ENCODE measurements at regions not wholly inside any gene's neighbourhood (a gene's known extent, or its start where the extent isn't known, plus 50 kb on each side); places are given as distances from the start of the nearest gene placed in this dataset.
"Not testable (repeated sequence)": the region's sequence is repeated elsewhere in the genome, so short reads cannot be mapped to it uniquely, and the experiment has no call there.

DNA sequence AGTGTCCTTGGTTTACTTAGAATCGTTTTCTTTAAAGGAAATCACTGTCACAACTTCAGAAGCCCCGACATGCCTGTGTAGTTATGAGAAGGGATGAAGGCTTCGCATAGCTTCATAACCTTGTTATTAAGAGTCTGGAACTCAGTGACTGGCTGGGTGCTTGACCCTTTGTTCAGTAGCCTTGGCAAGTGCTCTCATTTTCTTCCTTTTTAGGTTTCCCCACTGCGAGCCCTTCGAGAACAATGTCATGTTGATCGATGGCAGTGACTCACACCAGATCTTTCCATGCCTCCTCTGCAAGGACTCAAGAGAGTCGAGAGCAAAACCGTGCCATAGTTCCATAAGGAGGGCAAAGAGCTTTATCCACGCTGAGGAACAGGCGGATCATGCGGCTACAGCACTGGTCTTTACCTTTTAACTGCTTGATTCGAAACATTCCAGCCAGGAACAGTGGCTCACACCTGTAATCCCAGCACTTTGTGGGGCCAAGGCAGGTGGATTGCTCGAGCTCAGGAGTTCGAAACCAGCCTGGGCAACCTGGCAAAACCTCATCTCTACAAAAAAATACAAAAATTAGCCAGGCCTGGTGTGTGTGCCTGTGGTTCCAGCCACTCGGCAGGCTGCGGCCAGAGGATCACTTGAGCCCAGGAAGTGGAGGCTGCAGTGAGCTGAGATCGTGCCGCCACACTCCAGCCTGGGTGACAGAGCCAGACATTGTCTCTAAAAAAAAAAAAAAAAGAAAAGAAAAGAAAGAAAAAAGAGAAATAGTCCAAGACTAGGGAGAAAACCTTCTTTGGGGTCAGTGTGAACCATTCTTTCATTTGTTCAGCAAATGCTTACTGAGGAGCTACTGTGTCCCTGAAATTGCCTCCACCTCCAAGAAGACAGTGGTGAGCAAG is 95.4 kb upstream of the ERRFI1 start:
- Histone ChIP-seq H3K4me3 (peak overlapping the region; percentile 1 to 49), H3K4me1 (peaks cover 26 to 61% of the 10 kb centered on the region in 2 donors), H3K36me3 (no peaks in the 10 kb centered on the region), H3K27ac (peak overlapping the region; percentile 95 to 96), H3K9me3 (no peaks in the 10 kb centered on the region), H3K27me3 (no peaks in the 10 kb centered on the region)
- intact Hi-C loops (cut with DNase I): loop anchor here (1.0 to 2.0 kb wide), 5 partner anchors 12 to 94 kb away; no protein-coding TSS in a partner anchor
- DNase-seq (ENCODE audit: low spot score in 2 of 2): peak; percentile 67 to 95
- TF ChIP-seq, protein P1, sequence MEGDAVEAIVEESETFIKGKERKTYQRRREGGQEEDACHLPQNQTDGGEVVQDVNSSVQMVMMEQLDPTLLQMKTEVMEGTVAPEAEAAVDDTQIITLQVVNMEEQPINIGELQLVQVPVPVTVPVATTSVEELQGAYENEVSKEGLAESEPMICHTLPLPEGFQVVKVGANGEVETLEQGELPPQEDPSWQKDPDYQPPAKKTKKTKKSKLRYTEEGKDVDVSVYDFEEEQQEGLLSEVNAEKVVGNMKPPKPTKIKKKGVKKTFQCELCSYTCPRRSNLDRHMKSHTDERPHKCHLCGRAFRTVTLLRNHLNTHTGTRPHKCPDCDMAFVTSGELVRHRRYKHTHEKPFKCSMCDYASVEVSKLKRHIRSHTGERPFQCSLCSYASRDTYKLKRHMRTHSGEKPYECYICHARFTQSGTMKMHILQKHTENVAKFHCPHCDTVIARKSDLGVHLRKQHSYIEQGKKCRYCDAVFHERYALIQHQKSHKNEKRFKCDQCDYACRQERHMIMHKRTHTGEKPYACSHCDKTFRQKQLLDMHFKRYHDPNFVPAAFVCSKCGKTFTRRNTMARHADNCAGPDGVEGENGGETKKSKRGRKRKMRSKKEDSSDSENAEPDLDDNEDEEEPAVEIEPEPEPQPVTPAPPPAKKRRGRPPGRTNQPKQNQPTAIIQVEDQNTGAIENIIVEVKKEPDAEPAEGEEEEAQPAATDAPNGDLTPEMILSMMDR (IDR thresholded peaks at IDR 0.05): no peak

DNA sequence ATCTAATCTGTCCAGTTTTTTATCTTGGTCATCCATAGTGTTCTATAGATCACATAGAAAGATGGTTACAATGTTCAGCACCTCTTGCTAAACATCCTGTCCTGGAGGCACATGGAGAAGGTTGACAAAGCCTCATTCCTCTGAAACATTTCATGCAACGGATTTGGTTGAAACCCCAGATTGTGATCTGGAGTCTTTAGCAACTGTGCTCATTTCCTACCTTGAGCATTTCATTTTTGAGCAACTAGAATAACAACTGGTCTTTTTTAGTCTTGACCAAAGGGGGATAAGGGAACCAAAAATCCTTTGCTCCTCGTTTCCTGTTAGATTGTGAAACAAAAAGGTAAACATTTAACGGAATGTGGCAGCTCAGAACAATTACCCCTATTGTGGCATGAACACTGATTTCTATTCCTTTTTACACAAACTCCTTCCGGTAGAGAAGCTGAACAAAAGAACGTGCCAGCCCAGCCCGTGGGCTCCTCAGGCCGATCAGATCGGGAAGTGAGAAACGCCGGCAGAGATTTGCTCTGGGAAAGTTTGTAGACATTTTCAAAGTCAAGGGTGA is 94.7 kb upstream of the ERRFI1 start:
- Histone ChIP-seq H3K4me1 (peaks cover 31 to 68% of the 10 kb centered on the region in 2 donors), H3K4me3 (peak overlapping the region; percentile 1 to 26), H3K27ac (peak overlapping the region; percentile 95 to 96), H3K27me3 (no peaks in the 10 kb centered on the region), H3K36me3 (no peaks in the 10 kb centered on the region), H3K9me3 (no peaks in the 10 kb centered on the region)
- DNase-seq (ENCODE audit: low spot score in 2 of 2): peak in 1 of 2 donors; percentile 63
- intact Hi-C loops (cut with DNase I): loop anchor here (1.0 to 2.0 kb wide), 6 partner anchors 13 to 93 kb away; no protein-coding TSS in a partner anchor
- TF ChIP-seq, protein P1 (IDR thresholded peaks at IDR 0.05): no peak

DNA sequence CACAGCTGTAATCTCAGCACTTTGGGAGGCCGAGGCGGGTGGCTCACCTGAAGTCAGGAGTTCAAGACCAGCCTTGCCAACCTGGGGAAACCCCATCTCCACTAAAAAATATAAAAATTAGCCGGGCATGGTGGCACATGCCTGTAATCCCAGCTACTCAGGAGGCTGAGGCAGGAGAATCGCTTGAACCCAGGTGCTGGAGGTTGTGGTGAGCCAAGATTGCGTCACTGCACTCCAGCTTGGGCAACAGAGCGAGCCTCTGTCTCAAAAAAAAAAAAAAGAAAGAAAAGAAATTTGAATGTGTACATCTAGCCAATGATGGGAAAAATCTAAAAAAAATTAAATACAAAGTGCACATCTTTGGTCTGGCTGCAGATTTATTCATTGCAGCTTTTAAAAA is 92.6 kb upstream of the ERRFI1 start:
- not testable (repeated sequence) for H3K27me3 ChIP-seq, H3K36me3 ChIP-seq, H3K4me3 ChIP-seq, H3K9me3 ChIP-seq
- H3K27ac ChIP-seq: peak overlapping the region; percentile 95 to 96
- peak in 1 of 2 donors; percentile 33 for DNase-seq (ENCODE audit: low spot score in 2 of 2)
- intact Hi-C loops (cut with DNase I): loop anchor here (10.0 kb wide), 1 partner anchor 196 kb away; the partner anchor contains the start of gene SLC45A1
- peaks cover 36 to 77% of the 10 kb centered on the region in 2 donors for H3K4me1 ChIP-seq

DNA sequence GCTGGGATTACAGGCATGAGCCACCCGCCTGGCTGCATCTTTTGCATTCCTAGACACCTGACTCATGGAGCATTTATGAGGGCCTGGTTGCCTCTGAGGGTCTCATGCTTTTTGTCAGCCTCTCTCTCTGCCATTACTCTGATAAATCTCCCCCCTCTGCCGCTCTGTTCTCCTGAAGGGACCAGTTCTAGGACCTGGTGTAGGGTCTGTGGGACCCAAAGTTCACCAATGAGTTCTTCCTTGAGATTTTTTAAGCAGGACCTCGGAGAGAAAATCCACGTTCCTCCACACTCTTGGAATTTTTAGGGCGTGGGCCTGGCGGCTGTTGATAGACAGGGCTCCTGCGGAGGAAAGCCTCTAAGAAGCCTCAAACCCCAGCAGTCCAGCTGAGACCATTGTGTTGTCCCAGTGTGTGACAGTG is 91.9 kb upstream of the ERRFI1 start:
- Histone ChIP-seq H3K4me1 (peaks cover 34 to 74% of the 10 kb centered on the region in 2 donors), H3K27ac (peak overlapping the region; percentile 95 to 96), H3K36me3 (no peaks in the 10 kb centered on the region), H3K27me3 (no peaks in the 10 kb centered on the region), H3K9me3 (no peaks in the 10 kb centered on the region), H3K4me3 (no peak overlapping the region)
- intact Hi-C loops (cut with DNase I): loop anchor here (10.0 kb wide), 1 partner anchor 197 kb away; the partner anchor contains the start of gene SLC45A1
- DNase-seq (ENCODE audit: low spot score in 2 of 2): peak in 1 of 2 donors; percentile 58
- TF ChIP-seq, protein P1 (IDR thresholded peaks at IDR 0.05): no peak

DNA sequence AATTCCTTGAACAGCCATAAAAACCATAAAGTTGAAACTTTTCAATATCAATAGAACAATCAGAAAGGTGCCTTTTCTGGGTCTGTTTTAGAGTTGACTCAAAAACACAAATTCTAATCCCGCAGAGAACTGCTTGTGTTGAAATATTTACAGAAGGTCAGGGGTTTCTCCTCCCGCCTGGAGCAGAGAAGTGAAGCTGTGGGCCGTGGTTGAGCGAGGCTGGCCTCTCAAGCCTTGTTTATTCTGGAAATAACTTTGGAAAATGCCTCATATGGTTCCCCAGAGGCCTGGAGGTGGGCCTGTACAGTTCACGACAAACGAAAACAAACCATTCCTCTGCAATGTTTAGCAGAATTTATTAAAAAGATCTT is 90.8 kb upstream of the ERRFI1 start:
- TF ChIP-seq, protein P1 (IDR thresholded peaks at IDR 0.05): no peak
- Histone ChIP-seq H3K4me3 (no peak overlapping the region), H3K4me1 (peaks cover 30 to 62% of the 10 kb centered on the region in 2 donors), H3K36me3 (no peaks in the 10 kb centered on the region), H3K27me3 (no peaks in the 10 kb centered on the region), H3K27ac (peak overlapping the region; percentile 95 to 96), H3K9me3 (no peaks in the 10 kb centered on the region)
- DNase-seq (ENCODE audit: low spot score in 2 of 2): peak in 1 of 2 donors; percentile 91
- intact Hi-C loops (cut with DNase I): loop anchor here (1.0 to 10.0 kb wide), 2 partner anchors 20 to 198 kb away; partner anchors contain the start of gene SLC45A1
